ENCODE measurements at regions not wholly inside any gene's neighbourhood (a gene's known extent, or its start where the extent isn't known, plus 50 kb on each side); places are given as distances from the start of the nearest gene placed in this dataset.
A peak's percentile ranks its signal among the peaks of the same experiment; 100 is the strongest.

GRCh38 chr12:65694130-65694529 is 130.2 kb upstream of the HMGA2 start:
- Histone ChIP-seq H3K79me2 (ENCODE audit: insufficient read depth, low read length) (no peaks in the 10 kb centered on the region), H3K4me3 (ENCODE audit: insufficient read depth, low read depth, low read length) (no peak overlapping the region), H3K4me2 (ENCODE audit: low read length) (no peak overlapping the region), H2AFZ (ENCODE audit: low read depth, low read length) (no peak overlapping the region), H3K27me3 (ENCODE audit: insufficient read depth, low read length) (no peaks in the 10 kb centered on the region), H3K36me3 (ENCODE audit: insufficient read depth, low read length) (no peaks in the 10 kb centered on the region), H4K20me1 (ENCODE audit: insufficient read depth, low read length) (no peaks in the 10 kb centered on the region), H3K4me1 (ENCODE audit: insufficient read depth, low read length) (peaks cover 25% of the 10 kb centered on the region), H3K9me3 (ENCODE audit: insufficient read depth, low read depth, low read length) (no peaks in the 10 kb centered on the region), H3K27ac (ENCODE audit: low read depth, low read length) (no peak overlapping the region), H3K9ac (ENCODE audit: low read length) (no peak overlapping the region)
- Mint-ChIP-seq H3K27ac (ENCODE audit: unreplicated experiment) (peak overlapping the region; percentile 87), H3K9me3 (ENCODE audit: unreplicated experiment) (no peaks in the 10 kb centered on the region), H3K36me3 (ENCODE audit: low read depth, unreplicated experiment) (no peaks in the 10 kb centered on the region), H3K27me3 (ENCODE audit: low read depth, unreplicated experiment) (no peaks in the 10 kb centered on the region), H3K4me1 (ENCODE audit: low read depth, unreplicated experiment) (peaks cover 46% of the 10 kb centered on the region), H3K4me3 (ENCODE audit: unreplicated experiment) (no peak overlapping the region)
- no peak for DNase-seq (ENCODE audit: low read depth)
- no peak for TF ChIP-seq EZH2 (IDR thresholded peaks at IDR 0.05; ENCODE audit: insufficient read depth, low read length)
- TF ChIP-seq, protein P1, sequence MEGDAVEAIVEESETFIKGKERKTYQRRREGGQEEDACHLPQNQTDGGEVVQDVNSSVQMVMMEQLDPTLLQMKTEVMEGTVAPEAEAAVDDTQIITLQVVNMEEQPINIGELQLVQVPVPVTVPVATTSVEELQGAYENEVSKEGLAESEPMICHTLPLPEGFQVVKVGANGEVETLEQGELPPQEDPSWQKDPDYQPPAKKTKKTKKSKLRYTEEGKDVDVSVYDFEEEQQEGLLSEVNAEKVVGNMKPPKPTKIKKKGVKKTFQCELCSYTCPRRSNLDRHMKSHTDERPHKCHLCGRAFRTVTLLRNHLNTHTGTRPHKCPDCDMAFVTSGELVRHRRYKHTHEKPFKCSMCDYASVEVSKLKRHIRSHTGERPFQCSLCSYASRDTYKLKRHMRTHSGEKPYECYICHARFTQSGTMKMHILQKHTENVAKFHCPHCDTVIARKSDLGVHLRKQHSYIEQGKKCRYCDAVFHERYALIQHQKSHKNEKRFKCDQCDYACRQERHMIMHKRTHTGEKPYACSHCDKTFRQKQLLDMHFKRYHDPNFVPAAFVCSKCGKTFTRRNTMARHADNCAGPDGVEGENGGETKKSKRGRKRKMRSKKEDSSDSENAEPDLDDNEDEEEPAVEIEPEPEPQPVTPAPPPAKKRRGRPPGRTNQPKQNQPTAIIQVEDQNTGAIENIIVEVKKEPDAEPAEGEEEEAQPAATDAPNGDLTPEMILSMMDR (IDR thresholded peaks at IDR 0.05; ENCODE audit: insufficient read depth, low read depth, low read length), result no peak
- no peak for FAIRE-seq

DNA sequence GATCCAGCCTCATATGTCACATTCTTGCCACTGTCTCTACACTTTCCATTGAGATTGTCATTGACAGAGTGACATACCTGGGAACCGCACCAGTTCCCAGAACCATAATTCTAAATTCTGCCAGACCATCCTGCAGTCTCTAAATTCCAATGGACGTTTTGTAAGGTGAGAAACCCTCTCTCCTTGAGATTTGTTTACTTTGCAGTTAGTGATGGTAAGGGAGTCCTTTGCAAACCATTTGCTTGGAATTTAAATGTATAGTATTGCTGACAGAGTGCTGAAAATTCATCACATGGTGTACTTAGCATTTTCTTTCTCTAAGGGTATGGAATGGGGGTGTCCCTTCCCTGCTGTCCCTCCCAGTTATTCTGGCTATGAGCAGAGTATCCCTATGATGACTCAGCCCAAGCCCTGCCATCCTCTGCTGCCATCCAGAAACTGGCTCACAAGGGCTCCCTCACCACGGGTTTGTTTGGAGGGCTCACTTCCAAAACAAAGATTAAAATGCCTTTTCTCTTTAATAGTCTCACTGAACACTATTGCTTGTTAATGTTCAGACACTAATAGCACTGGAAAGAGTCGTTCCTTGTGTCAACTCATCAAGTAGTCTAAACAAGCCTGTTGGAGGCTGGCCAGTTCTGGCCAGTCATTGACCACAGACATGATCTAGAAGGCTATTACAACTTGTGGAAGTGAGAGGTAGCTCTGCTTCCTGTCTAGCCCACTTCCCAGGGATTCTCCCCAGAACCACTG is 129.0 kb upstream of the HMGA2 start:
- H3K9me3 Mint-ChIP-seq (ENCODE audit: unreplicated experiment), result no peaks in the 10 kb centered on the region
- peak overlapping the region; percentile 87 for H3K27ac Mint-ChIP-seq (ENCODE audit: unreplicated experiment)
- peak overlapping the region; percentile 79 for H3K27ac ChIP-seq (ENCODE audit: low read depth, low read length)
- no peaks in the 10 kb centered on the region for H3K9me3 ChIP-seq (ENCODE audit: insufficient read depth, low read depth, low read length)
- no peak overlapping the region for H2AFZ ChIP-seq (ENCODE audit: low read depth, low read length)
- H3K4me3 ChIP-seq (ENCODE audit: insufficient read depth, low read depth, low read length), result peak overlapping the region; percentile 18
- H3K4me1 Mint-ChIP-seq (ENCODE audit: low read depth, unreplicated experiment), result peaks cover 50% of the 10 kb centered on the region
- H3K9ac ChIP-seq (ENCODE audit: low read length), result peak overlapping the region; percentile 60
- DNase-seq (ENCODE audit: low read depth) (peak; percentile 99), FAIRE-seq (peak; percentile 99)
- no peaks in the 10 kb centered on the region for H4K20me1 ChIP-seq (ENCODE audit: insufficient read depth, low read length)
- peak overlapping the region; percentile 51 for H3K4me3 Mint-ChIP-seq (ENCODE audit: unreplicated experiment)
- peaks cover 25% of the 10 kb centered on the region for H3K4me1 ChIP-seq (ENCODE audit: insufficient read depth, low read length)
- no peaks in the 10 kb centered on the region for H3K36me3 ChIP-seq (ENCODE audit: insufficient read depth, low read length)
- no peaks in the 10 kb centered on the region for H3K27me3 Mint-ChIP-seq (ENCODE audit: low read depth, unreplicated experiment)
- TF ChIP-seq, protein P1 (IDR thresholded peaks at IDR 0.05; ENCODE audit: insufficient read depth, low read depth, low read length), result no peak
- no peak for TF ChIP-seq EZH2 (IDR thresholded peaks at IDR 0.05; ENCODE audit: insufficient read depth, low read length)
- H3K4me2 ChIP-seq (ENCODE audit: low read length), result peak overlapping the region; percentile 62
- no peaks in the 10 kb centered on the region for H3K79me2 ChIP-seq (ENCODE audit: insufficient read depth, low read length)
- no peaks in the 10 kb centered on the region for H3K36me3 Mint-ChIP-seq (ENCODE audit: low read depth, unreplicated experiment)
- no peaks in the 10 kb centered on the region for H3K27me3 ChIP-seq (ENCODE audit: insufficient read depth, low read length)

GRCh38 chr12:65696227-65696626 is 128.1 kb upstream of the HMGA2 start:
- no peaks in the 10 kb centered on the region for H3K36me3 Mint-ChIP-seq (ENCODE audit: low read depth, unreplicated experiment)
- peaks cover 44% of the 10 kb centered on the region for H3K4me1 Mint-ChIP-seq (ENCODE audit: low read depth, unreplicated experiment)
- Histone ChIP-seq H3K4me3 (ENCODE audit: insufficient read depth, low read depth, low read length) (no peak overlapping the region), H4K20me1 (ENCODE audit: insufficient read depth, low read length) (no peaks in the 10 kb centered on the region), H3K27ac (ENCODE audit: low read depth, low read length) (peak overlapping the region; percentile 79), H3K36me3 (ENCODE audit: insufficient read depth, low read length) (no peaks in the 10 kb centered on the region), H3K9me3 (ENCODE audit: insufficient read depth, low read depth, low read length) (no peaks in the 10 kb centered on the region), H3K4me2 (ENCODE audit: low read length) (peak overlapping the region; percentile 62), H3K9ac (ENCODE audit: low read length) (peak overlapping the region; percentile 60), H2AFZ (ENCODE audit: low read depth, low read length) (no peak overlapping the region), H3K27me3 (ENCODE audit: insufficient read depth, low read length) (no peaks in the 10 kb centered on the region), H3K79me2 (ENCODE audit: insufficient read depth, low read length) (no peaks in the 10 kb centered on the region), H3K4me1 (ENCODE audit: insufficient read depth, low read length) (peaks cover 25% of the 10 kb centered on the region)
- no peak for FAIRE-seq
- TF ChIP-seq, protein P1 (IDR thresholded peaks at IDR 0.05; ENCODE audit: insufficient read depth, low read depth, low read length), result no peak
- no peak for TF ChIP-seq EZH2 (IDR thresholded peaks at IDR 0.05; ENCODE audit: insufficient read depth, low read length)
- H3K27ac Mint-ChIP-seq (ENCODE audit: unreplicated experiment), result peak overlapping the region; percentile 87
- no peaks in the 10 kb centered on the region for H3K27me3 Mint-ChIP-seq (ENCODE audit: low read depth, unreplicated experiment)
- no peaks in the 10 kb centered on the region for H3K9me3 Mint-ChIP-seq (ENCODE audit: unreplicated experiment)
- H3K4me3 Mint-ChIP-seq (ENCODE audit: unreplicated experiment), result no peak overlapping the region
- peak; percentile 20 for DNase-seq (ENCODE audit: low read depth)

Data from astrocyte (in vitro differentiated cells and primary cell).